ENCODE measurements at regions not wholly inside any gene's neighbourhood (a gene's known extent, or its start where the extent isn't known, plus 50 kb on each side); places are given as distances from the start of the nearest gene placed in this dataset.

GRCh38 chr7:32263611-32264010, 193.4 kb upstream of the PDE1C start:
- TF ChIP-seq POLR2A (IDR thresholded peaks at IDR 0.05) (no peak), CTCF (IDR thresholded peaks at IDR 0.05) (no peak)

All from uterus (tissue), 2 donors.